HG03159 (cell line): ENCODE measurements at regions not wholly inside any gene's neighbourhood (a gene's known extent, or its start where the extent isn't known, plus 50 kb on each side); places are given as distances from the start of the nearest gene placed in this dataset.

Experiments used
- ATAC-seq: cut with Tn5 transposase; IDR thresholded peaks from one replicate; pipeline ENCODE4 v1.9.1; 2021; ENCODE audit warnings: mild to moderate bottlenecking, moderate library complexity; ENCODE audit not compliant: unreplicated experiment

GRCh38 chr18:27652480-27653121, 467.5 kb upstream of the CHST9 start:
- peak; percentile 80 for ATAC-seq

GRCh38 chr18:27649621-27650020, 464.5 kb upstream of the CHST9 start:
- no peak for ATAC-seq

GRCh38 chr18:27645929-27646328, 460.8 kb upstream of the CHST9 start:
- ATAC-seq, result no peak

- no peak for ATAC-seq
Observed at GRCh38 chr18:27636576-27637085, 451.5 kb upstream of the CHST9 start.

- no peak for ATAC-seq
Observed at GRCh38 chr18:27632706-27633105, 447.6 kb upstream of the CHST9 start.

GRCh38 chr18:27627927-27628326, 442.8 kb upstream of the CHST9 start:
- ATAC-seq, result no peak

GRCh38 chr18:27621236-27621890, 436.3 kb upstream of the CHST9 start:
- ATAC-seq, result no peak

GRCh38 chr18:27619906-27620305, 434.8 kb upstream of the CHST9 start:
- ATAC-seq, result no peak

- ATAC-seq, result no peak
Observed at GRCh38 chr18:27619090-27619772, 434.1 kb upstream of the CHST9 start.

GRCh38 chr18:27616324-27616723, 431.2 kb upstream of the CHST9 start:
- ATAC-seq, result no peak

- no peak for ATAC-seq
Observed at GRCh38 chr18:27614951-27615844, 430.1 kb upstream of the CHST9 start.

- ATAC-seq, result no peak
Observed at GRCh38 chr18:27609221-27609620, 424.1 kb upstream of the CHST9 start.

GRCh38 chr18:27608742-27609141, 423.6 kb upstream of the CHST9 start:
- ATAC-seq, result no peak

GRCh38 chr18:27608174-27608573, 423.1 kb upstream of the CHST9 start:
- no peak for ATAC-seq

GRCh38 chr18:27606741-27607140, 421.6 kb upstream of the CHST9 start:
- no peak for ATAC-seq

GRCh38 chr18:27605107-27605834, 420.2 kb upstream of the CHST9 start:
- ATAC-seq, result peak; percentile 86

- ATAC-seq, result no peak
Observed at GRCh38 chr18:27604583-27604982, 419.5 kb upstream of the CHST9 start.

GRCh38 chr18:27602092-27602491, 417.0 kb upstream of the CHST9 start:
- no peak for ATAC-seq

- no peak for ATAC-seq
Observed at GRCh38 chr18:27600245-27600644, 415.1 kb upstream of the CHST9 start.

- ATAC-seq, result peak; percentile 66
Observed at GRCh38 chr18:27599202-27599829, 414.2 kb upstream of the CHST9 start.
